B cell (primary cell): ENCODE measurements at regions not wholly inside any gene's neighbourhood (a gene's known extent, or its start where the extent isn't known, plus 50 kb on each side); places are given as distances from the start of the nearest gene placed in this dataset.

Experiments
- ATAC-seq: fragments of 200-7000 bp; cut with Tn5 transposase; one replicate; pipeline ENCODE4 v1.10.0; 2021; ENCODE audit warnings: low read depth, mild to moderate bottlenecking, moderate number of reproducible peaks, moderate library complexity
- CTCF ChIA-PET: fragments of 350-600 bp; sonication (Branson Sonifier 250); formaldehyde crosslinking; loops from one replicate; lab custom pipeline; 2021; ENCODE audit warnings: antibody characterized with exemption, inconsistent platforms; lab: Charles Lee
- POLR2A ChIA-PET: fragments of 350-600 bp; sonication (Branson Sonifier 250); formaldehyde crosslinking; loops from one replicate; lab custom pipeline; 2021; ENCODE audit warnings: antibody characterized with exemption; lab: Charles Lee
- DNase-seq: peaks from one replicate; pipeline ENCODE4 v3.0.0; 2013
- H2AFZ ChIP-seq: 2 replicates; pipeline ENCODE4 v1.6.1; 2012; ENCODE audit warnings: mild to moderate bottlenecking, low read depth, low read length; ENCODE audit not compliant: insufficient read depth, poor library complexity, severe bottlenecking
- H3K27ac ChIP-seq, 2 donors: 1 replicate in 1 of 2; 2 replicates in 1 of 2; pipeline ENCODE4 v1.5.1; 2012 to 2013; ENCODE audit warnings: low read length in 2 of 2, mild to moderate bottlenecking in 2 of 2, moderate library complexity in 1 of 2
- H3K27me3 ChIP-seq, 4 experiments: fragments of 200-600 bp in 1 of 4; sonication (generic) in 1 of 4; replicated peaks in 1 of 4; 1 replicate in 2 of 4; 2 replicates in 2 of 4; pipeline versions ENCODE4 v1.6.1 to v1.7.0; 2013 to 2016; ENCODE audit warnings: low read length in 3 of 4, mild to moderate bottlenecking in 2 of 4, mixed read lengths in 1 of 4, moderate library complexity in 1 of 4; ENCODE audit not compliant: insufficient read depth in 4 of 4, control insufficient read depth in 3 of 4; ENCODE audit errors: control extremely low read depth in 1 of 4
- H3K36me3 ChIP-seq, 2 experiments: replicated peaks in 1 of 2; 1 replicate in 1 of 2; 2 replicates in 1 of 2; pipeline versions ENCODE4 v1.6.1 to v1.7.1; 2013; ENCODE audit warnings: low read length in 1 of 2; ENCODE audit not compliant: insufficient read depth in 2 of 2, control insufficient read depth in 1 of 2; ENCODE audit errors: control extremely low read depth in 1 of 2, extremely low read depth in 1 of 2
- H3K4me1 ChIP-seq, 2 donors: fragments of 200-600 bp in 1 of 2; sonication (generic) in 1 of 2; 1 replicate in 1 of 2; 2 replicates in 1 of 2; pipeline versions ENCODE4 v1.5.1 to v1.6.1; 2013 to 2017; ENCODE audit warnings: low read length in 2 of 2; ENCODE audit not compliant: control insufficient read depth in 2 of 2, insufficient read depth in 2 of 2
- H3K4me2 ChIP-seq: replicated peaks from 2 replicates; pipeline ENCODE3; 2012; ENCODE audit warnings: mild to moderate bottlenecking, low read depth, low read length; ENCODE audit not compliant: poor library complexity, severe bottlenecking
- H3K4me3 ChIP-seq, 5 experiments: fragments of 200-600 bp in 1 of 5; sonication (generic) in 1 of 5; 1 replicate in 3 of 5; 2 replicates in 2 of 5; pipeline versions ENCODE4 v1.5.1 to v1.7.0; 2011 to 2016; ENCODE audit warnings: low read length in 4 of 5, mild to moderate bottlenecking in 4 of 5, low read depth in 2 of 5, control low read depth in 1 of 5, moderate library complexity in 1 of 5; ENCODE audit not compliant: insufficient read depth in 1 of 5; ENCODE audit errors: control extremely low read depth in 1 of 5, extremely low read depth in 1 of 5
- H3K79me2 ChIP-seq: fragments of 200-600 bp; sonication (generic); one replicate; pipeline ENCODE4 v1.6.0; 2016; ENCODE audit warnings: low read length; ENCODE audit not compliant: control insufficient read depth, insufficient read depth
- H3K9ac ChIP-seq: fragments of 200-600 bp; sonication (generic); 2 replicates; pipeline ENCODE4 v1.6.1; 2017; ENCODE audit warnings: mild to moderate bottlenecking, low read length, moderate library complexity
- H3K9me3 ChIP-seq, 3 donors: one replicate each; pipeline versions ENCODE4 v1.6.1 to v1.7.1; 2013; ENCODE audit warnings: low read length in 2 of 3; ENCODE audit not compliant: control insufficient read depth in 2 of 3, insufficient read depth in 1 of 3; ENCODE audit errors: control extremely low read depth in 1 of 3
- H4K20me1 ChIP-seq: 2 replicates; pipeline ENCODE4 v1.6.0; 2012; ENCODE audit warnings: mild to moderate bottlenecking, low read length; ENCODE audit not compliant: insufficient read depth, control insufficient read depth, poor library complexity, severe bottlenecking
- H3K27ac Mint-ChIP-seq: one replicate; pipeline ENCODE4 v1.8.0; 2021; ENCODE audit warnings: mixed read lengths
- H3K27me3 Mint-ChIP-seq: one replicate; pipeline ENCODE4 v1.8.0; 2021; ENCODE audit warnings: mixed read lengths
- H3K4me1 Mint-ChIP-seq: one replicate; pipeline ENCODE4 v1.8.0; 2021; ENCODE audit warnings: mixed read lengths
- H3K4me3 Mint-ChIP-seq: one replicate; pipeline ENCODE4 v1.8.0; 2021; ENCODE audit warnings: mixed read lengths
- H3K9me3 Mint-ChIP-seq: one replicate; pipeline ENCODE4 v1.8.0; 2022; ENCODE audit warnings: mixed read lengths; ENCODE audit not compliant: insufficient read depth
- CTCF ChIP-seq: fragments of 200-600 bp; IDR thresholded peaks from one replicate; pipeline ENCODE4 v1.8.0; 2022; ENCODE audit warnings: antibody characterized with exemption, mild to moderate bottlenecking
- EZH2 ChIP-seq: IDR thresholded peaks from 2 replicates; pipeline ENCODE4 v1.6.1; 2012; ENCODE audit warnings: borderline replicate concordance, low read depth, mild to moderate bottlenecking, moderate library complexity, low read length; ENCODE audit not compliant: insufficient read depth, poor library complexity, severe bottlenecking
- WGBS: methylation state at CpG from one replicate; pipeline ENCODE4 v1.1.5; 2013; ENCODE audit warnings: missing lambda C conversion rate; ENCODE audit not compliant: insufficient coverage; 5-methylcytosine and 5-hydroxymethylcytosine counted together
- intact Hi-C: fragments of 100-400 bp; cut with micrococcal nuclease; formaldehyde crosslinking; loops from one replicate; pipeline ENCODE4 v1.10.0; 2022

- no peak for DNase-seq
- TF ChIP-seq EZH2 (no peak), CTCF (no peak)
- H3K4me2 ChIP-seq = no peak overlapping the region
- H3K9ac ChIP-seq = no peak overlapping the region
- no peaks in the 10 kb centered on the region for H3K36me3 ChIP-seq
- no peak overlapping the region for H3K4me3 ChIP-seq
- H3K4me1 ChIP-seq = no peaks in the 10 kb centered on the region
- H3K9me3 Mint-ChIP-seq = no peaks in the 10 kb centered on the region
- H3K4me3 Mint-ChIP-seq = no peak overlapping the region
- no peak for ATAC-seq
- no CpG with 5 or more reads among the region's 7 CpGs for WGBS
- H3K27ac Mint-ChIP-seq = no peak overlapping the region
- no peaks in the 10 kb centered on the region for H3K4me1 Mint-ChIP-seq
- no peaks in the 10 kb centered on the region for H3K27me3 Mint-ChIP-seq
- H2AFZ ChIP-seq = no peak overlapping the region
- no peaks in the 10 kb centered on the region for H3K79me2 ChIP-seq
- no peaks in the 10 kb centered on the region for H3K9me3 ChIP-seq
- intact Hi-C loops = no loop called here
- CTCF ChIA-PET = no interaction called here
- H4K20me1 ChIP-seq = no peaks in the 10 kb centered on the region
- no peaks in the 10 kb centered on the region for H3K27me3 ChIP-seq
- H3K27ac ChIP-seq = no peak overlapping the region
- POLR2A ChIA-PET = no interaction called here
These were observed 51.6 kb upstream of the CNTLN start for GRCh38 chr9:17083258-17083657.

DNA sequence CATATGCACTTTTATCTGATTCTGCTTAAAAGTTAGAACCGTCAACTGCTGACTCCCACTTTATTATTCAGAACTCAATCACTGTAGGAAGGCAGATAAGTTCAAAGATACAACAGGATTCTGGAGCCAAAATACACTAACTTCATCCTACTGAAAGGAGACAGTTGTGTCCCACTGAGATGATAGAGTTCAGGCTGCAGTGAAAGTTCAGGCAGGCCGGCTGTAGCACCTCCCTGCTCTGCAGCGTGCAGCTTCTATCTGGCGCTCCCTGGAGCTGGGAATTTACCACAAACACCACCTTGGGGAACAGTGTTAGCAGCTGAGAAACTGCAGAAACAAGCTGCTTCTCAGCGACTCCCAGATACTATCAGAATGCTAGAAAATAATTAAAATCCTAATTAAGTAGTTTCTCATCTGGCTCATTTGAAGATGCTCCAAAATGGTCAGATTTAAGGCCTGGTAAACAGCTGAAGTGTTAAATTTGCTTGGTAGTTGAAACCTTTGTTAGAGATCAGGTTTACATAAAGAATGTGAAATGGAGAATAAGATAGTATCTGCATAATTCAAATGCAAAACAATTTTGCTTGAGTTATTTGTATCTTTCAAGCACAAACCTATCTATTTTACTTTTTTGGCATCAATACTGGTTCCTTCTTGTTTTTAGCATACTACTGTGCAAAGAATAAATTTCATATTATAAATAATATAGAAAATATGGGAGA lies 52.3 kb upstream of the CNTLN start:
- no peaks in the 10 kb centered on the region for H3K4me1 Mint-ChIP-seq
- no peak for ATAC-seq

More for the DNA sequence above, 52.3 kb upstream of the CNTLN start:
- 91% methylated on average over 4 of the region's 5 CpGs for WGBS
- H3K9me3 ChIP-seq = no peaks in the 10 kb centered on the region
- ChIA-PET CTCF (no interaction called here), POLR2A (no interaction called here)
- H3K27me3 ChIP-seq = no peaks in the 10 kb centered on the region
- Mint-ChIP-seq H3K27me3 (no peaks in the 10 kb centered on the region), H3K4me3 (no peak overlapping the region), H3K9me3 (no peaks in the 10 kb centered on the region), H3K27ac (no peak overlapping the region)
- no peaks in the 10 kb centered on the region for H3K36me3 ChIP-seq
- H4K20me1 ChIP-seq = no peaks in the 10 kb centered on the region
- intact Hi-C loops = no loop called here
- H3K4me2 ChIP-seq = no peak overlapping the region
- no peak overlapping the region for H3K9ac ChIP-seq
- H2AFZ ChIP-seq = no peak overlapping the region
- H3K27ac ChIP-seq = no peak overlapping the region
- no peaks in the 10 kb centered on the region for H3K4me1 ChIP-seq
- H3K79me2 ChIP-seq = no peaks in the 10 kb centered on the region
- H3K4me3 ChIP-seq = no peak overlapping the region
- DNase-seq = no peak
- TF ChIP-seq EZH2 = no peak
- TF ChIP-seq CTCF = no peak
